ENCODE measurements at regions not wholly inside any gene's neighbourhood (a gene's known extent, or its start where the extent isn't known, plus 50 kb on each side); places are given as distances from the start of the nearest gene placed in this dataset.

DNA sequence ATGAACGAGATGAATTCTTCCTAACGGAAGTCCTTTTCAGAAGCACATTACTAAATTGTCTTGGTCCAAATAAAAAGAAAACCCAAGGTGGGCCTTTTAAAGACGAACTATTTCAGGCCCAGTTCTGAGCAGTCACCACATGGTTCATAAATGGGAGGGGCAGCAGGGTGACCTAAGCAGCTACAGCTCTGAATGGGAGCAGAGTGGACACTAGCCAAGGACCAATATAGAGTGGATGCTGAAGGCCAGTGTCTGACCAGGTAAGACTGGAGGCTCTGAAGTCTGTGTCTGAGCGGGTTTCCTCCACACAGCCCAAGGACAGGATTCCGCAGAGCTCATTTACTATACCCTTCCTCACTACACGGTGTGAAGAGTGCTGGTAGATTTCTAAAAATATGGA lies 159.1 kb downstream of the TMEM26 start:
- intact Hi-C loops (cut with micrococcal nuclease; ENCODE audit: unreplicated experiment) = no loop called here
- no TSS peak for BruUV-seq (replicated peaks)

GRCh38 chr10:61289813-61290212 lies 163.4 kb downstream of the TMEM26 start:
- TF ChIP-seq, protein P1, sequence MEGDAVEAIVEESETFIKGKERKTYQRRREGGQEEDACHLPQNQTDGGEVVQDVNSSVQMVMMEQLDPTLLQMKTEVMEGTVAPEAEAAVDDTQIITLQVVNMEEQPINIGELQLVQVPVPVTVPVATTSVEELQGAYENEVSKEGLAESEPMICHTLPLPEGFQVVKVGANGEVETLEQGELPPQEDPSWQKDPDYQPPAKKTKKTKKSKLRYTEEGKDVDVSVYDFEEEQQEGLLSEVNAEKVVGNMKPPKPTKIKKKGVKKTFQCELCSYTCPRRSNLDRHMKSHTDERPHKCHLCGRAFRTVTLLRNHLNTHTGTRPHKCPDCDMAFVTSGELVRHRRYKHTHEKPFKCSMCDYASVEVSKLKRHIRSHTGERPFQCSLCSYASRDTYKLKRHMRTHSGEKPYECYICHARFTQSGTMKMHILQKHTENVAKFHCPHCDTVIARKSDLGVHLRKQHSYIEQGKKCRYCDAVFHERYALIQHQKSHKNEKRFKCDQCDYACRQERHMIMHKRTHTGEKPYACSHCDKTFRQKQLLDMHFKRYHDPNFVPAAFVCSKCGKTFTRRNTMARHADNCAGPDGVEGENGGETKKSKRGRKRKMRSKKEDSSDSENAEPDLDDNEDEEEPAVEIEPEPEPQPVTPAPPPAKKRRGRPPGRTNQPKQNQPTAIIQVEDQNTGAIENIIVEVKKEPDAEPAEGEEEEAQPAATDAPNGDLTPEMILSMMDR (IDR thresholded peaks at IDR 0.05; ENCODE audit: unreplicated experiment) = no peak
- Mint-ChIP-seq H3K36me3 (ENCODE audit: insufficient read depth, unreplicated experiment) (no peaks in the 10 kb centered on the region), H3K27ac (ENCODE audit: unreplicated experiment) (no peak overlapping the region), H3K9me3 (ENCODE audit: low read depth, unreplicated experiment) (no peaks in the 10 kb centered on the region), H3K4me3 (ENCODE audit: low read depth, unreplicated experiment) (no peak overlapping the region), H3K27me3 (ENCODE audit: unreplicated experiment) (no peaks in the 10 kb centered on the region), H3K4me1 (ENCODE audit: low read depth, unreplicated experiment) (no peaks in the 10 kb centered on the region)
- CTCF ChIA-PET = interaction anchor here (0.5 kb wide), 1 partner anchor 188 kb away, joined by 4 read pairs; no protein-coding TSS in a partner anchor
- BruUV-seq (replicated peaks) = no TSS peak
- no peak for DNase-seq
- intact Hi-C loops (cut with micrococcal nuclease; ENCODE audit: unreplicated experiment) = loop anchor here (10.0 kb wide), 1 partner anchor 445 kb away; no protein-coding TSS in a partner anchor

More for the DNA sequence above, 159.1 kb downstream of the TMEM26 start:
- H3K27ac Mint-ChIP-seq (ENCODE audit: unreplicated experiment) = no peak overlapping the region
- no peaks in the 10 kb centered on the region for H3K4me1 Mint-ChIP-seq (ENCODE audit: low read depth, unreplicated experiment)
- no peak for DNase-seq
- no peaks in the 10 kb centered on the region for H3K27me3 Mint-ChIP-seq (ENCODE audit: unreplicated experiment)
- peaks cover 5% of the 10 kb centered on the region for H3K9me3 Mint-ChIP-seq (ENCODE audit: low read depth, unreplicated experiment)
- no peak overlapping the region for H3K4me3 Mint-ChIP-seq (ENCODE audit: low read depth, unreplicated experiment)
- TF ChIP-seq, protein P1 (IDR thresholded peaks at IDR 0.05; ENCODE audit: unreplicated experiment) = no peak
- no peaks in the 10 kb centered on the region for H3K36me3 Mint-ChIP-seq (ENCODE audit: insufficient read depth, unreplicated experiment)
- CTCF ChIA-PET = no interaction called here

- BruUV-seq (replicated peaks) = no TSS peak
- Mint-ChIP-seq H3K36me3 (ENCODE audit: insufficient read depth, unreplicated experiment) (no peaks in the 10 kb centered on the region), H3K9me3 (ENCODE audit: low read depth, unreplicated experiment) (no peaks in the 10 kb centered on the region), H3K4me1 (ENCODE audit: low read depth, unreplicated experiment) (peaks cover 10% of the 10 kb centered on the region), H3K27ac (ENCODE audit: unreplicated experiment) (no peak overlapping the region), H3K4me3 (ENCODE audit: low read depth, unreplicated experiment) (no peak overlapping the region), H3K27me3 (ENCODE audit: unreplicated experiment) (no peaks in the 10 kb centered on the region)
- DNase-seq = no peak
- intact Hi-C loops (cut with micrococcal nuclease; ENCODE audit: unreplicated experiment) = loop anchor here (10.0 kb wide), 1 partner anchor 448 kb away; no protein-coding TSS in a partner anchor
- TF ChIP-seq, protein P1 (IDR thresholded peaks at IDR 0.05; ENCODE audit: unreplicated experiment) = no peak
- CTCF ChIA-PET = no interaction called here
These were observed 166.5 kb downstream of the TMEM26 start for GRCh38 chr10:61286686-61287085.

GRCh38 chr10:61285749-61286148 lies 167.4 kb downstream of the TMEM26 start:
- BruUV-seq (replicated peaks) = no TSS peak
- H3K9me3 Mint-ChIP-seq (ENCODE audit: low read depth, unreplicated experiment) = no peaks in the 10 kb centered on the region
- CTCF ChIA-PET = no interaction called here
- TF ChIP-seq, protein P1 (IDR thresholded peaks at IDR 0.05; ENCODE audit: unreplicated experiment) = no peak
- peaks cover 10% of the 10 kb centered on the region for H3K4me1 Mint-ChIP-seq (ENCODE audit: low read depth, unreplicated experiment)
- no peak for DNase-seq
- H3K27me3 Mint-ChIP-seq (ENCODE audit: unreplicated experiment) = no peaks in the 10 kb centered on the region
- intact Hi-C loops (cut with micrococcal nuclease; ENCODE audit: unreplicated experiment) = loop anchor here (10.0 kb wide), 1 partner anchor 449 kb away; no protein-coding TSS in a partner anchor
- no peak overlapping the region for H3K27ac Mint-ChIP-seq (ENCODE audit: unreplicated experiment)
- no peaks in the 10 kb centered on the region for H3K36me3 Mint-ChIP-seq (ENCODE audit: insufficient read depth, unreplicated experiment)
- H3K4me3 Mint-ChIP-seq (ENCODE audit: low read depth, unreplicated experiment) = no peak overlapping the region
